Ishikawa (cell line): ENCODE measurements at regions not wholly inside any gene's neighbourhood (a gene's known extent, or its start where the extent isn't known, plus 50 kb on each side); places are given as distances from the start of the nearest gene placed in this dataset.

Source experiments
- CEBPB ChIP-seq: IDR thresholded peaks from 2 replicates; pipeline ENCODE4 v1.6.1; 2012
- CREB1 ChIP-seq: IDR thresholded peaks from 2 replicates; pipeline ENCODE4 v1.6.1; 2012; ENCODE audit warnings: low read depth
- EGR1 ChIP-seq: IDR thresholded peaks from 2 replicates; pipeline ENCODE4 v1.6.1; 2012
- EP300 ChIP-seq: IDR thresholded peaks from 2 replicates; pipeline ENCODE4 v1.6.1; 2012; ENCODE audit warnings: borderline replicate concordance
- MAX ChIP-seq: IDR thresholded peaks from 2 replicates; pipeline ENCODE4 v1.6.1; 2012
- NFIC ChIP-seq: IDR thresholded peaks from 2 replicates; pipeline ENCODE4 v1.6.1; 2012
- RAD21 ChIP-seq: IDR thresholded peaks from 2 replicates; pipeline ENCODE4 v1.6.1; 2012; ENCODE audit warnings: low read depth
- REST ChIP-seq: IDR thresholded peaks from 2 replicates; pipeline ENCODE4 v1.6.1; 2012; ENCODE audit warnings: low read depth, mild to moderate bottlenecking
- TAF1 ChIP-seq: IDR thresholded peaks from 2 replicates; pipeline ENCODE4 v1.6.1; 2012; ENCODE audit warnings: low read depth, mild to moderate bottlenecking
- TCF12 ChIP-seq: IDR thresholded peaks from 2 replicates; pipeline ENCODE4 v1.6.1; 2012; ENCODE audit warnings: low read depth
- TEAD4 ChIP-seq: IDR thresholded peaks from 2 replicates; pipeline ENCODE4 v1.6.1; 2012
- YY1 ChIP-seq: IDR thresholded peaks from 2 replicates; pipeline ENCODE4 v1.6.1; 2012; ENCODE audit warnings: low read depth
- TF ChIP-seq, protein P1 (sequence below): IDR thresholded peaks from 2 replicates; pipeline ENCODE4 v1.6.1; 2012

- TF ChIP-seq TAF1, result no peak
- no peak for TF ChIP-seq EP300
- no peak for TF ChIP-seq TCF12
- no peak for TF ChIP-seq TEAD4
- TF ChIP-seq, protein P1, sequence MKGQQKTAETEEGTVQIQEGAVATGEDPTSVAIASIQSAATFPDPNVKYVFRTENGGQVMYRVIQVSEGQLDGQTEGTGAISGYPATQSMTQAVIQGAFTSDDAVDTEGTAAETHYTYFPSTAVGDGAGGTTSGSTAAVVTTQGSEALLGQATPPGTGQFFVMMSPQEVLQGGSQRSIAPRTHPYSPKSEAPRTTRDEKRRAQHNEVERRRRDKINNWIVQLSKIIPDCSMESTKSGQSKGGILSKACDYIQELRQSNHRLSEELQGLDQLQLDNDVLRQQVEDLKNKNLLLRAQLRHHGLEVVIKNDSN, result no peak
- TF ChIP-seq EGR1, result no peak
- no peak for TF ChIP-seq CEBPB
- TF ChIP-seq MAX, result no peak
- no peak for TF ChIP-seq RAD21
- no peak for TF ChIP-seq YY1
- no peak for TF ChIP-seq CREB1
- TF ChIP-seq NFIC, result no peak
- TF ChIP-seq REST, result no peak
Measured at GRCh38 chr18:57989536-57989935, 54.5 kb upstream of the NEDD4L start.
